DOHH2 (cell line): ENCODE measurements at regions not wholly inside any gene's neighbourhood (a gene's known extent, or its start where the extent isn't known, plus 50 kb on each side); places are given as distances from the start of the nearest gene placed in this dataset.

ENCODE experiments used
- H3F3A ChIP-seq: fragments of 200-600 bp; sonication (generic), shearing (Covaris generic); 2 replicates; pipeline ENCODE4 v1.6.0; 2016; ENCODE audit warnings: antibody characterized with exemption, mild to moderate bottlenecking; ENCODE audit not compliant: control insufficient read depth, insufficient read depth
- H3K27ac ChIP-seq: fragments of 200-600 bp; sonication (generic); 2 replicates; pipeline ENCODE4 v1.5.1; 2014; ENCODE audit warnings: low read depth, mild to moderate bottlenecking, low read length, moderate library complexity
- H3K27me3 ChIP-seq: fragments of 200-600 bp; sonication (generic); 2 replicates; pipeline ENCODE4 v1.6.1; 2014; ENCODE audit warnings: mild to moderate bottlenecking, low read length, mixed read lengths; ENCODE audit not compliant: control insufficient read depth
- H3K36me3 ChIP-seq: fragments of 200-600 bp; sonication (generic); 2 replicates; pipeline ENCODE4 v1.6.1; 2014; ENCODE audit warnings: mild to moderate bottlenecking, low read length, moderate library complexity, mixed read lengths; ENCODE audit not compliant: control insufficient read depth
- H3K4me1 ChIP-seq: fragments of 200-600 bp; sonication (generic); 2 replicates; pipeline ENCODE4 v1.6.1; 2014; ENCODE audit warnings: mild to moderate bottlenecking, low read length, mixed read lengths; ENCODE audit not compliant: control insufficient read depth
- H3K4me2 ChIP-seq: fragments of 200-600 bp; sonication (generic); 2 replicates; pipeline ENCODE4 v1.6.0; 2014; ENCODE audit warnings: mild to moderate bottlenecking, low read length, moderate library complexity
- H3K4me3 ChIP-seq: fragments of 200-600 bp; sonication (generic); 2 replicates; pipeline ENCODE4 v1.5.1; 2014; ENCODE audit warnings: mild to moderate bottlenecking, low read length, mixed read lengths
- H3K79me2 ChIP-seq: fragments of 200-600 bp; sonication (generic); 2 replicates; pipeline ENCODE4 v1.6.1; 2014; ENCODE audit warnings: mild to moderate bottlenecking, low read length, mixed read lengths; ENCODE audit not compliant: control insufficient read depth
- H3K9me2 ChIP-seq: fragments of 200-600 bp; sonication (generic); replicated peaks from 2 replicates; pipeline ENCODE4 v1.6.1; 2014; ENCODE audit warnings: mild to moderate bottlenecking, low read length, mixed read lengths; ENCODE audit not compliant: control insufficient read depth
- H3K9me3 ChIP-seq: fragments of 200-600 bp; sonication (generic); 2 replicates; pipeline ENCODE4 v1.6.1; 2014; ENCODE audit warnings: antibody characterized with exemption, low read length, mixed read lengths; ENCODE audit not compliant: control insufficient read depth, insufficient read depth
- H4K20me1 ChIP-seq: fragments of 200-600 bp; sonication (generic); 2 replicates; pipeline ENCODE4 v1.6.0; 2014; ENCODE audit warnings: low read depth, mild to moderate bottlenecking, antibody characterized with exemption, low read length, moderate library complexity; ENCODE audit not compliant: control insufficient read depth, insufficient read depth
- CTCF ChIP-seq: fragments of 200-600 bp; sonication (generic); IDR thresholded peaks from one replicate; pipeline ENCODE4 v1.5.1; 2014; ENCODE audit warnings: antibody characterized with exemption, mild to moderate bottlenecking, low read depth, low read length; ENCODE audit not compliant: poor library complexity, severe bottlenecking
- EZH2phosphoT487 ChIP-seq: fragments of 200-600 bp; sonication (generic); IDR thresholded peaks from 2 replicates; pipeline ENCODE4 v1.6.1; 2017; ENCODE audit warnings: borderline replicate concordance, mild to moderate bottlenecking, antibody characterized with exemption, low read length, moderate library complexity, mixed read lengths

- no peaks in the 10 kb centered on the region for H3K36me3 ChIP-seq
- H3K27me3 ChIP-seq: no peaks in the 10 kb centered on the region
- H3K9me3 ChIP-seq: no peaks in the 10 kb centered on the region
- no peaks in the 10 kb centered on the region for H3K79me2 ChIP-seq
- H3K9me2 ChIP-seq: no peaks in the 10 kb centered on the region
- no peaks in the 10 kb centered on the region for H3F3A ChIP-seq
- no peak overlapping the region for H3K4me2 ChIP-seq
- H3K4me3 ChIP-seq: no peak overlapping the region
- H3K27ac ChIP-seq: no peak overlapping the region
- no peaks in the 10 kb centered on the region for H3K4me1 ChIP-seq
- H4K20me1 ChIP-seq: no peaks in the 10 kb centered on the region
- TF ChIP-seq EZH2phosphoT487 (no peak), CTCF (no peak)
Measured at GRCh38 chr4:181219783-181220416, 1023.3 kb upstream of the TENM3 start.

GRCh38 chr4:181224852-181225251 is 1018.4 kb upstream of the TENM3 start:
- H3K9me3 ChIP-seq: no peaks in the 10 kb centered on the region
- TF ChIP-seq CTCF (no peak), EZH2phosphoT487 (no peak)
- H3K79me2 ChIP-seq: no peaks in the 10 kb centered on the region

GRCh38 chr4:181225616-181226261 is 1017.5 kb upstream of the TENM3 start:
- Histone ChIP-seq H3K79me2 (no peaks in the 10 kb centered on the region), H4K20me1 (no peaks in the 10 kb centered on the region), H3K36me3 (no peaks in the 10 kb centered on the region), H3K9me2 (no peaks in the 10 kb centered on the region), H3K27me3 (no peaks in the 10 kb centered on the region), H3K9me3 (no peaks in the 10 kb centered on the region), H3F3A (no peaks in the 10 kb centered on the region), H3K27ac (no peak overlapping the region), H3K4me2 (no peak overlapping the region), H3K4me3 (no peak overlapping the region), H3K4me1 (no peaks in the 10 kb centered on the region)
- TF ChIP-seq CTCF (no peak), EZH2phosphoT487 (no peak)

More at GRCh38 chr4:181224852-181225251, 1018.4 kb upstream of the TENM3 start:
- Histone ChIP-seq H3K27me3 (no peaks in the 10 kb centered on the region), H3K4me3 (no peak overlapping the region), H3K4me2 (no peak overlapping the region), H3K4me1 (no peaks in the 10 kb centered on the region), H3K9me2 (no peaks in the 10 kb centered on the region), H3K27ac (no peak overlapping the region), H3F3A (no peaks in the 10 kb centered on the region), H4K20me1 (no peaks in the 10 kb centered on the region), H3K36me3 (no peaks in the 10 kb centered on the region)
